SK-N-MC (cell line): ENCODE measurements at regions not wholly inside any gene's neighbourhood (a gene's known extent, or its start where the extent isn't known, plus 50 kb on each side); places are given as distances from the start of the nearest gene placed in this dataset.

Experiments
- EZH2 ChIP-seq: fragments of 200-600 bp; sonication (generic); IDR thresholded peaks from one replicate; pipeline ENCODE4 v1.6.1; 2017; ENCODE audit warnings: antibody characterized with exemption
- FOXP2 ChIP-seq: optimal IDR thresholded peaks from 2 replicates; pipeline ENCODE3; 2011; ENCODE audit warnings: mild to moderate bottlenecking, moderate library complexity; ENCODE audit not compliant: insufficient read depth; ENCODE audit errors: extremely low read length, control extremely low read depth
- POLR2AphosphoS5 ChIP-seq: IDR thresholded peaks from 2 replicates; pipeline ENCODE4 v1.6.1; 2012; ENCODE audit warnings: mild to moderate bottlenecking, low read depth, low read length, borderline replicate concordance

- TF ChIP-seq FOXP2 (no peak), POLR2AphosphoS5 (no peak), EZH2 (no peak)
These were observed 346.6 kb downstream of the PARP8 start for GRCh38 chr5:51013036-51013435.
